NCI-H510A (cell line): ENCODE measurements at regions not wholly inside any gene's neighbourhood (a gene's known extent, or its start where the extent isn't known, plus 50 kb on each side); places are given as distances from the start of the nearest gene placed in this dataset.
A peak's percentile ranks its signal among the peaks of the same experiment; 100 is the strongest.

ENCODE experiments used
- DNase-seq: peaks from one replicate; lab custom pipeline; 2025; lab: John Stamatoyannopoulos, UW

DNA sequence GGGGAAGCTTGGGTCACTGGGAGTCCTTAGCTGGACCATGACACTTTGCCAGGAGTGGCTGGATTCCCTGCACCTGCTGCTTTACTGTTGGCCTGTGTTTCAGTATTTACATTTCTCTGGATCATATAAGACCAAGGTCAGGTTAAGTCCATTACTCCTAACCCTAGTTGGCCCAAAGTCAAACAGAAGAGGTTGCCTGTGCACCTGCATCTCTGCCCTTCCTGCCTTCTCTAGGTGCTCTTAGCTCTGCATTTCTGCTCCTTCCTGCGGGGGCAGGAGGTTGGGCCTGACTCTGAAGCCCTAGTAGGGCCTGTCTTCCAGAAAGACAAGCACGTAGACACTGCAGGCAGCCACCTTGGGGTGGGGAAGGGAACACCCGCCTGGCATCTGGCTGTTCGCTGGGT is 124.3 kb downstream of the RPLP1 start:
- no peak for DNase-seq

DNA sequence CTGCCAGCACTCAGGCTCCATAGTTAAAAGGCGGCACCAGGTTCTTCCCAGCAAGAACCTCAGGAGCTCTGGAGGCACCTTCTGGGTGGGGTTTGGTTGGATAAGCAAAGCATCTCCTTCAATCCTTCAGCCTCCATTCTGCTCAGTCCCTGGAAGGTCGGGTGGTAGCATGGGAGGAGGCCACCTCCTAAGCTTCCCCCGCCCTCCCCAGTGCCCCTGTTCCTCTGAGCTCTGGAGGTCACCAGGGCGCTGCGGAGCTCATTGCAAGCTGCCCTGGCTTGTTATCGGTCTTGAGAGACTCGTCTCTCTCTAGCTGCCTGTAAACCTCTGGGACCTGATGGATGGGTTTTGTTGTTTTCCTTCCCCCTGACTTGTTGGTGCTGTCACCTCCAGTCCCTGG is 124.8 kb downstream of the RPLP1 start:
- DNase-seq, result no peak

DNA sequence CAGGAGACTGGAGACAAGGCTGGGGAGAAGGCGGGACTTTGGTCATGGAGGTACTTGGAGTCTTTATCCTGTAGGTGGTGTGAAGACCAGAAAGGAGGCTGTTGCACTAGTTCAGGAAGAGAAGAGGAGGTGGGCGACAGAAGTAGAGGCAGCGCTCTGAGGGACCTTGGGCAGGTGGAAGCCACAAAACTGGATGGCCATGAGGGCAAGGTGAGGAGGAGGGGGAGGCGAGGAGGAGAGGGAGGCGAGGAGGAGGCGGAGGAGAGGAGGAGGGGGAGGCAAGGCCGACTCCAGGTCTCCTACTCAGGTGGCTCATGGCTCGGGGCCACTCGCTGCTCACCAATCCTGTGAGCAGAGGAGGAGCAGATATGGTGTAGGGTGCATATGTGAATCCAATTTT is 125.6 kb downstream of the RPLP1 start:
- no peak for DNase-seq

DNA sequence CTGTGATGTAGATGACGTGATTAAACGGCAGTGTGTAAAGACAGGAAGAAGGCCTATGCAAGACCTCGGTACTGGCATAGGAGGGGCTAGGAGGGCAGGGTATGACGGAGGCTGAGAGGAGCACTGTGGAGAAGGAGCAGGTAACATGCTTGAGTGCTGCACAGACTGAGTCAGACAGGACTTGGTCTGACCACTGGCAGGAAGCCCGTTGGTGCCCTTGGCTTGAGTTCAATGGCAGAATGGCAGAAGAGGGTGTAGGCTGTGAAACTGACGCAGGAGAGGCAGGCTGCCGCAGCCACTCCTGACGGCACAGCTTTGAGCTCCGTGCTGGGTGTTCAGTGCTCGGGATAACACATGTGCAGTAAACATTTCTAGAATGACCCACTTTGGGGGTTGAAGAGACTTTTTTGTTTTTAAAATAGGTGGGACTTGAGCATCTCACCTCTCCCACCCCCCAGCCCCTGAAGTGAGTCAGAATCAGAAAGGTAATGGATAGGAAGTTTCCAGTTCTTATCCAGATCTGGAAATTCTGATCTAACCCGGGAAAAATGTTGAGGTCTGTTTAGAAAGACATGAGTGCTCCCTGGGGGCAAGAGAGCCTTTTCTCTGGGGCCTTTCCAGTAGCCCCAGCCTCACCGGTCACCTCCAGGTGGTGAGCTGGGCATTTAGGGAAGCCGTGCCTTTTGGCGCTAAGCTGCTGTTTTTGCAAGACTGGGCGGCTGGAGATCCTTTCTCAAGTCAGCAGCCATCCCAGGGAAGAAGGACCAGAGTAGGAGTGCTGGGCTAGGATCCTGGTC is 126.4 kb downstream of the RPLP1 start:
- DNase-seq, result no peak

DNA sequence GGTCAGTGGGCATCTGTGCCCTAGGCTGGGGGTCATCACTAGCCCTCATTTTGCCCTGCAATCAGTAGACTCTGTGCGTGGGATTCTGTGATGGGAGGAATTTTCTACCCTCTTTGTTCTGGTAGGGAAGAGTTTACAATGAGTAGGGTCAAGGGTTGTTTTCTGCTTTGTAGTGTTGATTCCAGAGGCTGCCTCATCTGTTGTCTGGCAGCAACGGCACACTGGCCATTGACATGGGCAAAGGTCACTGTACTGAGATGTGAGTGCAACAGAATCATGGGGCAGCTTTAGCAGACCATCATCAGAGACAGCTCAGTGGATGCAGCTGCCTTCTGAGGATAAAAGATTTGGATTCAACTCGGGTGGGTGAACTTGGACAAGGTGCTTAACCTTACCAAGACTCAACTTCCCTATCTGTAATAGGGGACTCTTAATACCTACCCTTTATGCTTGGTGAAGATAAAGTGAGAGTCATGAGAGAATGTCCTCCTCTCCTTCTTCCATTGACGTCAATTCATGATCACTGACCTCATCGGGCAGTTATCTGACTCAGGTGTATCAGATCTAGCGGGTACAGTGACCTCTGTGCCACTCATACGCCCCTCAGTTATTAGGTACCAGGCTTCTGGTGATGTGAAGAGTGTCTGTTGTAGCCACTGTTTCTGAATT is 127.5 kb downstream of the RPLP1 start:
- no peak for DNase-seq

DNA sequence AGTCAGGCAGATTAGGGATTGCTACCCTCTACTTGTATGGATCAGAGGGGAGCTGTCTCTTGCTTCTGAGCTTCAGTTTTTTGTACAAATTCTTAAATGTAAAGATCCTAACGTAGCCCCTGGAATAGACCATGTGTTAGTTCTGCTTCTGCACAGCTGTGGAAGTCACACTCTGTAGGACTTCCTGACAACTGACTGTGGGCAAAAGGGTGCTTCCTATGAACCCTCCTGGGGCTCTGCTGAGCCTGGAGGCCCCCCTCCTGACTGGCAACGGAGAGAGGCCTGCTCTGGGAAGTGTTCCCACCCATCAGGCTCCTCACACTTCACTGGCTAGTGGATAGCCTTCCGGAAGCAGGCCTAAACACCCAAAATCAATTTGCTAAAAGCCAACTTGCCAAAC is 131.0 kb downstream of the RPLP1 start:
- DNase-seq, result no peak

DNA sequence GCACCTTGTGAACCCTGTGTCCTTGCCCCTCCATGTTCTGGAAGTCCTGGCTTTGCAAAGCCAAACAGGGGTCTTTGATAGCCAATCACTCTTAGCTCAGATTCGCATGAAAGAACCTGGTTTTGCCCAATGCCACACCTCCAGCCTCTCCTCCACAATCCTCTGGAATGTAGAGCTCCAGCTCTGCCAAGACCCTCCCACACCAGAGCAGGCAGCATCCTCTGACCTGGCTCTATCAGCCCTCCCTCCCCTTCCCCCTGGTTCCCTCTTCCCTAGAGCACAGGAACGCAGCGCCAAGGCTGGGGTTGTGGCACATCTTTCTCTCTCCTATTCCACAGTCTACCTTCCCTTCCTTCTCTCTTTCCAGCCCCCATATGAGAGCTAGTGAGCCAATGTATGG is 133.3 kb downstream of the RPLP1 start:
- no peak for DNase-seq

DNA sequence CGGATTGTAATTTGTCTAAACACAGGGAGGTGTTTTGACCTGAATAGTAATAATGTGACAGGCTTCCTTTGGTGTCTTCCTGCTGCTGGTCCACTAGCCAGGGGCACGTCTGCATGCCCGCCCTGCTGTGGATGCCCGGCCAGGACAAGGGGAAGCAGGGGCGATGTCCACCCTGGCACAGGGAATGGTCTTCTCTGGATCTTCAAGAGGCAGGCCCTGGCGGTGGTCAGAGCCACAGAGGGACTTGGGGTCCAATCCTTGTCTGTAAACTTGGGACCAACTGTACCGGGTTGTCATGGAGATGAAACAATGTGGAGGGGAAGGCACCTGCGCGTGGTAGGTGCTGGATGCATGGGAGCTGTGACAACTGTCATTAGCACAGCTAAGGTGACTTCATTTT is 134.1 kb downstream of the RPLP1 start:
- no peak for DNase-seq

DNA sequence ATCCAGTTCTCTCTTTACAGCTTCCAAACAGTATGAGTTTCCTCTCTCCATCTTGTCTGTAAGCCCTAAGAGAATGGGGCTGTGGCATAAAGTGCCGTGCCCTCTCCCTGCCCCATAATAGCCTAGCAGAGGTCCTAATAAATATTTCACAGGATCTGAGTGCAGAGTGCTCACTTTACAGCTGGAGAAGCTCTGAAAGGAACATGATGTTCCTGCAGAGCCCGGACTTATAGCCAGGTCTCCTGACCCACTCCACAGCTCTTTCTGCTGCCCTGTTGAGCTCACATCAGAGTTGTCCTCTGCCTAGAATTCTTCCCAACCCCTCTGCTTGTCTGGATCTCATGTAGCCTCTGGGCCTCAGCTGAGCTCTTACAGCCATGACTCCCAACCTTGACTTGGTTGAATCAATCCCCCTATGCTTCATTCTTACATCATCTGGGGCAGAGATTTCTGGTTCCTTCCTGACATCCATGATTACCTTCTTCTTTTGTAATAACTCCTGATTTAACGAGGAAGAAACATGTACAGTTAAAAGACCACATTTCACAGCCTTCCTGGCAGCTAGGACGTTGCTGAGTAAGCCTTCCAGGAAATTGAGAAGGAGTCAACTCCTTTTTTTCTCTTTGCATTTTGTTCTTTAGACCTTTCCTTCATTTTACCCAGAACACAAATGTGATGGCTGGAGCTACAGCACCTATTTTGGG is 135.3 kb downstream of the RPLP1 start:
- DNase-seq, result no peak

DNA sequence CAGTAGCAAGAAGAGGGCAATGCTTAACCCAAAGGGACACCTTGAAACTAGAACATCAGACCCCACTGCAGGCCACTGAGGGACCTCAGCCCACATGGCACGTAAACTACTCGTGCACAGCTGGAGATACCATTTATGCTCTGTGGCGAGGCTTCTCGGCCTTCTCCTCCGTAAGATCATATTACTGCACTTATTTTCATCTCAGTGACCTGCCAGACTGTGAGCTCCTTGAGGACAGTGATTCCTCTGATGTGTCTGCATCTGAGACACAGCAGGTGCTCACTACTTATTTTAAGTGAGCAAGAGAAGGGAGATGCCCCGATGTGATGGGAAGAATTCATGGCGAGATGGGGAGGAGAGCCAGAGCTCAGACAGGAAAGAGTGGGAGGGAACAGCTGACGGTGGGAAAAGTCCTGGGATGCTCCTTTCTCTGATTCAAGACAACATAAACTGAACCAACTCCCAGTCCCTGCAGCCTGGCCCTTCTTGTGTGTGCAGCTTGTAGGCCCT is 137.6 kb downstream of the RPLP1 start:
- no peak for DNase-seq

DNA sequence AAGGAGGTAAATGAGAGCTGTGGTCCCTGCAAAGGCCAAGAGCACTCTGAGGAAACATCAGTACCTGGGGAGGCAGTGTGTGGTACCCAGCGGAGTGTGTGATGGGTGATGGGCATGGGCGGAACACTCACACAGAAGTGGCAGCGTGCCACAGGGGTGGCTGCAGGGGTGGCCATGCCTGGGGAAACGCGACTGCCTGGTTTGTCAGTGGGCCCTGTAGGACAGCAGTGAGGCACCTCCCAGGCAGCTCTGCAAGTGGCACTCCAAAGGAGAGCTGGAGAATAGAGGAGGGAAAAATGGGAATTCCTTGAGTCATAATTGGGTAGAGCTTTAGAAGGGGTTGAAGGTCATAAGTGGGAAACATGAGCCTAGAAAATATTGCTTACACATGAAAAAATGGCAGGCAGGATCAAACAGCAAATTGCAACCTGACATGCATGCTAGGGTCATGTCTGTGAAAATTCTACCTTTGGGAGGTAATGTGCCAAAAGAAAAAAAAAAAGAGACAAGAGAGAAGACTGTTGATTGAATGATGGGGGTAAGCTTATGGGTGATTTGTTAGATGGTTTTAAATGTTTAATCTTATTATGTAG is 138.4 kb downstream of the RPLP1 start:
- no peak for DNase-seq

DNA sequence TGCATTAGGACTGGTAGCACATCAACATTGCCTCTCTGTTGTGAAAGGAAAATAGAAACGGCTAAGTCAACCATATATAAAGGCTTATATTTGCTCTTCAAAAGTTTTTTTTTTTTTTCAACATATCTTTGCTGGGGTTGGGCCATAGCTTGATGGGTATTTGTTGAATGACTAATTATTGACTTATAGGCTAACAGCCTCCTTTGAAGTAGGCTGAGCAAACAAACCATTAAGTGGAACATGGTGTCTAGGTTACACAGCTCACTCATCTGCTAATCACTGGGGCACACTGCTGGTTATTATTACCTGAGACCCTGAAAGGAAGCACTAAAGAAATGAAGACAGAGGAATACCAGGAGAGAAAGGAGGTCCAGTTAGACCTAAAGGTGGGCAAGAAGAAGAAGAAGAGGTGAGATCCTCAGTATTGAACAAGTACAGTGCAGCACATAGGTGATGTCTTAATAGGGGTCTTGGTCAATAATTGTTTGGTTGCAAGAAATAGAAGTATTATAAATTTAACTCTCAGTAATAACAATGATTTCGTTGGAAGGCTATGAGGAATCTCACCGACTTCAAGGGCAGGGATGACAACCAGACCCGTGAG is 139.4 kb downstream of the RPLP1 start:
- peak; percentile 56 for DNase-seq

DNA sequence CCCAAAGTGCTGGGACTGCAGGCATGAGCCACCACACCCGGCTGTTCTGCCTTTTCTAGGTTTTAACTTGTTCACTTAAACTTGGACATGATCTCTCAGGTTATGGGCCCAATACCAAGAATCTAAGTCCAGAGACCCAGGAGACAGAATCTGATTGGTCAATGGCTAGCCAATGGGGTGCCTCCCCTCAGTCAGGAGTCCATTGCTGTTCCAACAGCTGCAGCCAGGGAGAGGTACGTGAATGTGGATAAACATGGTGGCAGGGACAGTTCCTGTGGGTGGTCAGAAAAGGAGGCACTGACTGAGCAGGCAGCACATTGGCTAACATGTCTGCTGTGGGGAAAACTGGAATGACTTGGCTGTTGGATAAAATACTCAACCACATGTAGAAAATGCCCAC is 140.3 kb downstream of the RPLP1 start:
- DNase-seq, result no peak

DNA sequence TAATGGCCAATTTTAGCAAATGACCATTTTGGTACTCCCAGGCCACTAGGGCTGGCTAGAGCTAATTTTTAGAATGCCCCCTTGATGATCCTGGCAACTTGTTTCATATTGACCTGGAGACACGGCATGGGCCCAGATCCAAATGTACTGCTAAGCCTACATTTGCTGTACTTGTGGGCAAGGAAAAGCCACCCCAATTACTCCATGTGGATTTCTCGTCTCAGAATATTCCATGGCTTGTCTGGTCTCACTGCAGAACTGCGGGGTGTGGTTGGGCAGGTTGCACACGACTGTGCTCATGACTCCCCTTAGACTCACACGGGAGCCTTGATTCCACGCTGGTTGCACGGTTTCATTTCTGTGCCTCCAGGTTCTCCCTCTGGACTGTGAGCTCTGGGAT is 140.9 kb downstream of the RPLP1 start:
- no peak for DNase-seq

DNA sequence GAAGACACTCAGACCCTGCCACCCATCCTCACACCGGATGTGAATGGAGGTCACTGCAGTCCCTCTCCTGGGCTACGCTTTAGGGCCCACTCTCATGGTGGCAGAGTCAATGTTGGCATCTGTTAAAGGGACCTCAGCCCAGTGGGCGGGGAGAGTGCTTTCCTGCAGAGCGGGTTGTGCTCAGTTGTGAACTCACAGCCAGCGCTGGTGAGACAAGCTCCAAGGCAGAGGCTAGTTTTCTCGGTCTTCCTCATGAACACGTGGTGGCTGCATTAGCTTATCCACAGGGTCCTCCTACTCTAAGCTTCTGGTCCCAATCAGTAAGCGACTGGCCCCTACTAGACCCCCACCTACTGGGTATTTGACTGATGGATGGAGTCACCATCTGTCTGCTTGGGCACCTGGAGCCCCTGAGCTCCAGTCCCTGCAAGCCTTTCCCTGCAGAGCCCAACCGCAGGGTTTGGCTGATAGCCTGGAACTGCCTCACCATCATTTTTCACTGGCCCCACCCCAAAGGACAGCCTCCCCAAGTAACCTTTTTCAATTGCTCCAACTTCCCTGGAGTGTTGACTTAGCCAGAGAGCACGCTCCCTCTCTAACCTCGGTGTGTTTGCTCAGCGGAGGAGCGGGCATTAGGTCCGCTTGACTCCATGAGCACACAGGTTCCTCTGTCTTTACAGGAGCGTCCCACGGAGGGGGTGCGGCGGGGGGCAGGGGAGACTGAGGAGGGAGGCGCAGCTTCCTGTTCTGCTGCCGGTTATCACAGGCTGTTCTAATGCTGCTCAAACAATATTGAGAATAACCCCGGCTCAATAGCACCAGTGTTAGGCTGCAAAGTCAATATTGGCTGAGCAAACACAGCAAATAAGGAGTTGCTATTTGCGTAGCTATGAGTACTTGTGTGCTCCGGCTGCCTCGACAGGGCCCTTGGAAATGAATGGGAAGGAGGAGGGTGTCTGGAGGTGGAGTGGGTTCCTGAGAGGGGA is 141.7 kb downstream of the RPLP1 start:
- DNase-seq, result peak; percentile 97

DNA sequence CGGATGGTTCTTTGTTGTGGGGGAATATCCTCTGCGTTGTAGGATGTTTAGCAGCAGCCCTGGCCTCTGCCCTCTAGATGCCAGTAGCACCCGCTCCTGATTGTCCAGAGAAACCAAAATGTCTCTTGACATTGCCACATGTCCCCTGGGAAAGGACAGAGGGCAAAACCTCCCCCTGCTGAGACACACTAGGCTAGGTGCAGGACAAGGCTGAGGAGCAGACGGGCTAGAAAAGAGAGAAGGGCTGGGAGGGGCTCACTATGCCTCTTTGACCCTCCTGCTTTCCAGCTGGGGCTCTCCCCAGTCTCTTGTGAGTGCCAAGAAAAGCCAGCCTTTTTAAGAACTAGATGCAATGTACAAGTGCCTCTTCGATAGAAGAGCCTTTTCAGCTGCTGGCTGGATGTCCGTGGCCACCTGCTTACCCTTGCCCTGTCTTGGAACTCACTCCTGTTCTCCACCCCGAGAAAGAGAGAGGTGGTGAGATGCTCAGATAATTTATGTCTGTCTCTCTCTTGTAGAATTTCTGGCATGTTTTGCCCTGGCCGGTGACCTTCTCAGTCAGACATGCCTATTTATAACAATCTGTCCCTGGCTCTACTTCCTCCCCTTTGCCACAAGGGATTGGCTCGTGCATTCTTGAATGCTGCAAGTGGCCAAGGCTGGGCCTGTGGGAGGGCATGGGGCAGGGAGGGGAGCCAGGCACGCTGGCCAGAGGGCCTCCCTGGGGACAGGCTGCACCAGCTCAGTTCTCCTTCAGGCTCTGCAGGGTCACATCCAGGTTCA is 142.6 kb downstream of the RPLP1 start:
- DNase-seq, result no peak

DNA sequence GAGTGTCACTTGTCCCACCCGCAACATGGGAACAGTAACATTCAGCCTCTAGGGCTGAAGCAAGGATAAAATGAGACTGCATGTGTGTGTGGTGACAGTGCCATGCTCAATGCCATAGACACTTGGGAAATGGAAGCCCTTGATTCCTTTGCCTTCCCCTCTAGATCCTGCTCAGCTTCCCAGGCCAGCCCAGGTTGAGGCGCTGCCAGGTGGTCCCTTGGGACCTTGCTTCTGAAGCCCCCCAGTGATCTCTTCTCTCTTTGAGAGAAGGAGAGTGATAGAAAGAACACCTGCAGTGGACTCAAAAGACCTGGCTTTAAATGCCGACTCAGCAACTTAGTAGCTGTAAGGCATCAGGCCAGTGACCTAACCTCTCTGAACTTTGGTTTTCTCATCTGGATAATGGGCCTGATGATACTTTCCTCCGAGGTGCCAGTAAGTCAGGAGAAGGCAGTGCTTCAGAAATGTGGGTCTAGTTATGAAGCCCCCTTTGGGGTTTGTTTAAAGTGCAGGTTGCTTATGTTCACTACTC is 144.5 kb downstream of the RPLP1 start:
- DNase-seq, result no peak

DNA sequence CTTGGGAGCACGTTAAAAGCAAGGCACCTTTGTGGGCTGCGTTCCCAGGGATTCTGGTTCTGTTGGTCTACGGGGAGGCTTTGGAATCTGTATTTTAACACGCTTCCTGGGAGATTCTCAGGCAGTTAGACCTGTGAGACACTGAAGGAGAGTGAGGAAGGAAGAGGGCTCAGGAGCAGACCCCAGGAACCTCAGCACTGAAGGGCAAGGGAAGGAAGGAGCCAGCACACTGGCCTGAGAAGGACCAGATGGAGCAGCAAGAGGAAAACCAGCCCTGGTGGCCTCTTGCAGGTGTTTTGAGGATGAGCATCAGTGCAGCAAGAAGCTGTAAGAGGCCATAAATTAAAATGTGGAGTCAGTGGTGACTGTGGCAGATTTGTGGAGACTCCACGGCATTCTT is 146.7 kb downstream of the RPLP1 start:
- DNase-seq, result no peak

DNA sequence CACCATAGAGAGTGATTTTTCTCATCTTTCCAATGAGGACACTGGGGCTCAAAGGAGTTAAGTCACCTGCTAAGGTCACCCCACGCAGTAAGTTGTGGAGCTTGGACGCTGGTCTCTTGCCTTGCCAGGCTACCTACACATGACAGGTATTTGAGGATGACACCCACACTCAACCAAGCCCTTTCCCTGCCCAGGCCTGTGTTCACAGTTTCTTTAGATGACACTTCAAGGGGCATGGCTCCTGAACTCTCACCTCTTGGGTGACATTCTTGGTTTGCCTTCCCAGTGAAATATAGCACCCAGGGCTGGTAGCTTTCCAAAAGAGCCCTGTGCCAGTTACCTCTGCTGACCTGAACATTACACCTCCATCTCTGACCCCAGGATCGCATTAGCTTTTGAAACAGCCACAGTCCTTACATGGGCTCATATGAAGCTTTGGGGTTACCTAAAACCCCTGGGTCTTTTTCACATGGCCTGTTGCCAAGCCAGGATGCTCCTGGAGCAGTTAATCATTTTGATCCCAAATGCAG is 148.0 kb downstream of the RPLP1 start:
- DNase-seq, result no peak
